Choroid plexus epithelial cell (primary cell): ENCODE measurements at regions not wholly inside any gene's neighbourhood (a gene's known extent, or its start where the extent isn't known, plus 50 kb on each side); places are given as distances from the start of the nearest gene placed in this dataset.

Experiments used
- DNase-seq: peaks from one replicate; pipeline ENCODE4 v3.0.0-alpha.2; 2010; ENCODE audit warnings: low read depth
- H3K4me3 ChIP-seq: 2 replicates; pipeline ENCODE4 v1.5.1; 2011; ENCODE audit warnings: low read depth, mild to moderate bottlenecking, control low read depth, low read length, moderate library complexity
- CTCF ChIP-seq: conservative IDR thresholded peaks from 2 replicates; pipeline ENCODE4 v1.5.1; 2011; ENCODE audit warnings: low read depth, mild to moderate bottlenecking, control low read depth, inconsistent platforms, low read length, moderate library complexity

- TF ChIP-seq CTCF = no peak
- peak; percentile 48 for DNase-seq
- H3K4me3 ChIP-seq = no peak overlapping the region
These were observed 112.3 kb upstream of the PMFBP1 start for GRCh38 chr16:72284042-72284789.

- no peak overlapping the region for H3K4me3 ChIP-seq
- no peak for DNase-seq
- no peak for TF ChIP-seq CTCF
These were observed 110.4 kb upstream of the PMFBP1 start for GRCh38 chr16:72282362-72282761.

- DNase-seq = no peak
- no peak for TF ChIP-seq CTCF
- H3K4me3 ChIP-seq = no peak overlapping the region
These were observed 106.3 kb upstream of the PMFBP1 start for GRCh38 chr16:72278301-72278700.

- H3K4me3 ChIP-seq = no peak overlapping the region
- TF ChIP-seq CTCF = no peak
- DNase-seq = no peak
These were observed 105.8 kb upstream of the PMFBP1 start for GRCh38 chr16:72277749-72278148.

- H3K4me3 ChIP-seq = no peak overlapping the region
- TF ChIP-seq CTCF = no peak
- DNase-seq = no peak
These were observed 99.8 kb upstream of the PMFBP1 start for GRCh38 chr16:72271699-72272240.

GRCh38 chr16:72270531-72270930 lies 98.6 kb upstream of the PMFBP1 start:
- no peak for TF ChIP-seq CTCF
- H3K4me3 ChIP-seq = no peak overlapping the region
- DNase-seq = no peak

- no peak for TF ChIP-seq CTCF
- DNase-seq = no peak
- no peak overlapping the region for H3K4me3 ChIP-seq
These were observed 94.9 kb upstream of the PMFBP1 start for GRCh38 chr16:72266836-72267235.
